ENCODE measurements at regions not wholly inside any gene's neighbourhood (a gene's known extent, or its start where the extent isn't known, plus 50 kb on each side); places are given as distances from the start of the nearest gene placed in this dataset.
"Not testable (repeated sequence)": the region's sequence is repeated elsewhere in the genome, so short reads cannot be mapped to it uniquely, and the experiment has no call there.

- TF ChIP-seq CTCF (IDR thresholded peaks at IDR 0.05; ENCODE audit: low read length); EZH2 (optimal IDR thresholded peaks at IDR 0.05; ENCODE audit: low read depth, low read length); EZH2phosphoT487 (IDR thresholded peaks at IDR 0.05; ENCODE audit: low read length): not testable (repeated sequence)
Measured at GRCh38 chrX:47306471-47307023, 63.8 kb upstream of the ZNF157 start.
